Psoas muscle (tissue), 7 donors: ENCODE measurements at regions not wholly inside any gene's neighbourhood (a gene's known extent, or its start where the extent isn't known, plus 50 kb on each side); places are given as distances from the start of the nearest gene placed in this dataset.
"Not testable (repeated sequence)": the region's sequence is repeated elsewhere in the genome, so short reads cannot be mapped to it uniquely, and the experiment has no call there.

ENCODE experiments used
- ATAC-seq, 4 donors: fragments of 200-7000 bp; cut with Tn5 transposase; one replicate each; pipeline ENCODE4 v1.9.1; 2020; ENCODE audit warnings: moderate library complexity in 3 of 4, mild to moderate bottlenecking in 2 of 4
- DNase-seq, 2 donors: peaks; one replicate each; pipeline ENCODE4 v3.0.0-alpha.2; 2020
- H3K27ac ChIP-seq: fragments of 200-600 bp; one replicate; pipeline ENCODE4 v1.8.0; 2022
- H3K27me3 ChIP-seq, 3 donors: fragments of 200-600 bp in 1 of 3; one replicate each; pipeline versions ENCODE4 v1.6.1 to v1.8.0; 2013 to 2022; ENCODE audit warnings: low read length in 2 of 3, mild to moderate bottlenecking in 2 of 3, moderate library complexity in 1 of 3; ENCODE audit not compliant: insufficient read depth in 3 of 3
- H3K36me3 ChIP-seq, 2 donors: fragments of 200-600 bp in 1 of 2; one replicate each; pipeline versions ENCODE4 v1.6.1 to v1.8.0; 2013 to 2022; ENCODE audit warnings: low read depth in 1 of 2, mild to moderate bottlenecking in 1 of 2, moderate library complexity in 1 of 2; ENCODE audit not compliant: insufficient read depth in 1 of 2
- H3K4me1 ChIP-seq: fragments of 200-600 bp; one replicate; pipeline ENCODE4 v1.8.0; 2022
- H3K4me3 ChIP-seq: fragments of 200-600 bp; one replicate; pipeline ENCODE4 v1.8.0; 2022; ENCODE audit warnings: mild to moderate bottlenecking
- H3K9me3 ChIP-seq: fragments of 200-600 bp; one replicate; pipeline ENCODE4 v1.8.0; 2022
- WGBS, 3 donors: extraction: QIAGEN DNeasy Blood & Tissue Kit; methylation state at CpG; one replicate each; pipeline versions ENCODE4 v1.1.6 to v1.1.7; 2013; 5-methylcytosine and 5-hydroxymethylcytosine counted together
- intact Hi-C, 2 donors: fragments of 100-400 bp; cut with DNase I; formaldehyde crosslinking; loops; one replicate each; pipeline versions ENCODE4 v1.11.0 to v1.14.2; 2022
- TF ChIP-seq, protein P1 (sequence below): fragments of 200-600 bp; IDR thresholded peaks from one replicate; pipeline ENCODE4 v1.8.0; 2022; ENCODE audit warnings: antibody characterized with exemption
- donor health status: healthy with polysubstance abuse.
- donor health status: DM: no; HTN: no; CAD: no; lungs with moderate emphysema.
- donor health status: Bipolar disorder and iron deficiency.
- donor health status: healthy.
- donor health status: DM: yes; HTN: yes; CAD: no.
- donor health status: DM: no; HTN: no; CAD: no.
- donor health status: DM: yes; HTN: yes; CAD: no.

DNA sequence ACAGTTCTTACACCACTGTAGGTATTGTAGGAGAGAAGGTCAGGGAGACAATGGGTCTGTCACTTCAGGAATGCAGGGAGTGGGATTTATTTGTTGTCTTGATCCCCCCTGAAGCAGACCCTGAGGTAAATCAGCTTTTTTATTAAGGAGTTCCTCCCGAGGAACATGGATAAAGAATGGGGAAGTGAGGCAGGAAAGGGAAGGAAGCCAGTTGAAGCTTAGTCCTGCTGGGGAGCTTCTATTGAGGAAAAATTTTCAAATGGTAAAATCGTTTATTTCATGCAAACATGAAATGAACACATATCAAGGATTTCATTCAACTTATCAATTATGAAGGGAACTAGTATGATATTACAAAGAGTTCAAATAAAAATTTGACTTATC lies 318.6 kb upstream of the PIK3R1 start:
- Histone ChIP-seq H3K4me1 (peaks cover 12% of the 10 kb centered on the region), H3K9me3 (no peaks in the 10 kb centered on the region), H3K36me3 (no peaks in the 10 kb centered on the region), H3K4me3 (no peak overlapping the region), H3K27me3 (no peaks in the 10 kb centered on the region), H3K27ac (no peak overlapping the region)
- intact Hi-C loops: no loop called here
- 56 to 69% (median 66%) methylated on average over 2 of the region's 2 CpGs for WGBS, 3 donors
- DNase-seq (no peak), ATAC-seq (no peak)
- TF ChIP-seq, protein P1, sequence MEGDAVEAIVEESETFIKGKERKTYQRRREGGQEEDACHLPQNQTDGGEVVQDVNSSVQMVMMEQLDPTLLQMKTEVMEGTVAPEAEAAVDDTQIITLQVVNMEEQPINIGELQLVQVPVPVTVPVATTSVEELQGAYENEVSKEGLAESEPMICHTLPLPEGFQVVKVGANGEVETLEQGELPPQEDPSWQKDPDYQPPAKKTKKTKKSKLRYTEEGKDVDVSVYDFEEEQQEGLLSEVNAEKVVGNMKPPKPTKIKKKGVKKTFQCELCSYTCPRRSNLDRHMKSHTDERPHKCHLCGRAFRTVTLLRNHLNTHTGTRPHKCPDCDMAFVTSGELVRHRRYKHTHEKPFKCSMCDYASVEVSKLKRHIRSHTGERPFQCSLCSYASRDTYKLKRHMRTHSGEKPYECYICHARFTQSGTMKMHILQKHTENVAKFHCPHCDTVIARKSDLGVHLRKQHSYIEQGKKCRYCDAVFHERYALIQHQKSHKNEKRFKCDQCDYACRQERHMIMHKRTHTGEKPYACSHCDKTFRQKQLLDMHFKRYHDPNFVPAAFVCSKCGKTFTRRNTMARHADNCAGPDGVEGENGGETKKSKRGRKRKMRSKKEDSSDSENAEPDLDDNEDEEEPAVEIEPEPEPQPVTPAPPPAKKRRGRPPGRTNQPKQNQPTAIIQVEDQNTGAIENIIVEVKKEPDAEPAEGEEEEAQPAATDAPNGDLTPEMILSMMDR: no peak

DNA sequence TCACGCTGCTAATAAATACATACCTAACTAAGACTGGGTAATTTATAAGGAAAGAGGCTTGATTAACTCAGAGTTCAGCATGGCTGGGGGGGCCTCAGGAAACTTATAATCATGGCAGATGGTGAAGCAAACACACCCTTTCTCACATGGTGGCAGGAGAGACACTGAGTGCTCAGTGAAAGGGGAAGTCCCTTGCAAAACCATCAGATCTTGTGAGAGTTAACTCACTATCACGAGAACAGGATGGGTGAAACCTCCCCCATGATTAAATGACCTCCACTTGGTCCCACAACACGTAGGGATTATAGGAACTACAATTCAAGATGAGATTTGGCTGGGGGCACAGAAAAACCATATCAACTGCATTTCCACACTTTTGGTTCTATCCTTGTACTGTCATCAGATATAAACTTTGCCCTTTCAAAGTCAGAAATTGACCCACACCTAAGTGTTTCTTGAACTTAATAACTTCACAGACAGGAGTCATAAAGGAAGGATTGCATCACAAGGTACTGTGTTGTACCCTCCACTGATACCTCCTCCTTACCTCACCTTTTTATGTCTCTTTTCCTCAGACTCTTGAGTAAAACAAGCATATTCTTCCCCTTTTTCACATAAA lies 319.1 kb upstream of the PIK3R1 start:
- Histone ChIP-seq H3K9me3 (no peaks in the 10 kb centered on the region), H3K4me1 (peaks cover 12% of the 10 kb centered on the region), H3K27ac (no peak overlapping the region), H3K27me3 (no peaks in the 10 kb centered on the region), H3K36me3 (no peaks in the 10 kb centered on the region), H3K4me3 (no peak overlapping the region)
- TF ChIP-seq, protein P1: no peak
- no peak for DNase-seq
- no peak for ATAC-seq
- intact Hi-C loops: no loop called here
- WGBS, 3 donors: 88 to 93% (median 90%) methylated on average over 3 of the region's 3 CpGs

DNA sequence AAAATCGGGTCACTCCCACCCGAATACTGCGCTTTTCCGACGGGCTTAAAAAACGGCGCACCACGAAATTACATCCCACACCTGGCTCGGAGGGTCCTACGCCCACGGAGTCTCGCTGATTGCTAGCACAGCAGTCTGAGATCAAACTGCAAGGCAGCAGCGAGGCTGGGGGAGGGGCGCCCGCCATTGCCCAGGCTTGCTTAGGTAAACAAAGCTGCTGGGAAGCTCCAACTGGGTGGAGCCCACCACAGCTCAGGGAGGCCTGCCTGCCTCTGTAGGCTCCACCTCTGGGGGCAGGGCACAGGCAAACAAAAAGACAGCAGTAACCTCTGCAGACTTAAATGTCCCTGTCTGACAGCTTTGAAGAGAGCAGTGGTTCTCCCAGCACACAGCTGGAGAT lies 325.7 kb upstream of the PIK3R1 start:
- H3K4me3 ChIP-seq, intact Hi-C loops, H3K9me3 ChIP-seq, DNase-seq, H3K4me1 ChIP-seq, ATAC-seq, H3K27me3 ChIP-seq, H3K27ac ChIP-seq, H3K36me3 ChIP-seq: not testable (repeated sequence)
- 83 to 90% (median 90%) methylated on average over 7 to 15 of the region's 15 CpGs for WGBS, 3 donors

DNA sequence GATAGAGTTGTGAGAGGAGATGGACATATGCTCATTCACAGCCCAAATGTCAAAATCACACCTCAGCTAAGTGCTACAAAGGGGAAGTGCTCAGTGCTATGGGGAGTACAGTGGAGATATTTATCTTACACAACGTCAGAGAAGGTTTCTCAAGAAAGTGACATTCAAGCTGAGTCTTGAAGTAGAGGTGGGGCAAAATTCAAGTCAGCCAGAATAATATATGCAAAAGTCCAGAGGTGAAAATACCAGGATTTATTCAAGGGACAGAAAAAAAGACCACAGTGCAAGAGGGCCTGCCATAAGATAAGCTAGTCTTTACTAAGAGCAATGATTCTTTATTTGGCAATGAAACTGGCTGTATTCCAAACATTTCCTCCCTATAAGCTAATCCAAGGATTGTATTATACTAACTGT lies 327.8 kb upstream of the PIK3R1 start:
- no peak overlapping the region for H3K4me3 ChIP-seq
- WGBS, 3 donors: 71 to 87% (median 80%) methylated on average over 1 of the region's 1 CpG

DNA sequence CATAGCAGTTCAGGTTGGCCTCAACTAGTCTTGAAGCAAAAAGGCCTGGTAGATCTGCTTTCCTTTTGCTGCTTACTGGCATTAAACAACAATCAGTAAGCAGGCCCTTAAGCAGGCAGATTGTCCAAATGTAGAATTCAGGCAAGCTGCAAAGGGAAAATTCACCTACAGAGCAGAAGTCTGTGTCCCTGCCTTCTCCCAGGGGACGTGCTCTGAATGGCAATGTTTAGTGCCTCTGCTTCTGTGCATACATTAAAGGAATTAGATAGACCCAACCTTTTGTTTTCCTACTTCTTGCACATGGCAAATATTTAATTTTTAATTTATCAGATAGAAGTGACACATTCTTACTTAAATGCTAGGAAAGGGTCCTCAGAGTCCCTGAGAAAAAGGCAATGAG lies 328.8 kb upstream of the PIK3R1 start:
- ATAC-seq (no peak), DNase-seq (no peak)
- Histone ChIP-seq H3K4me1 (no peaks in the 10 kb centered on the region), H3K27ac (no peak overlapping the region), H3K27me3 (no peaks in the 10 kb centered on the region), H3K4me3 (no peak overlapping the region), H3K9me3 (no peaks in the 10 kb centered on the region), H3K36me3 (no peaks in the 10 kb centered on the region)
- WGBS, 3 donors: 95 to 100% (median 96%) methylated on average over 1 of the region's 1 CpG
- TF ChIP-seq, protein P1: no peak
- intact Hi-C loops: no loop called here

More for the DNA sequence above, 327.8 kb upstream of the PIK3R1 start:
- ATAC-seq: no peak
- TF ChIP-seq, protein P1: no peak
- no peaks in the 10 kb centered on the region for H3K36me3 ChIP-seq
- H3K27me3 ChIP-seq: no peaks in the 10 kb centered on the region
- DNase-seq: no peak
- intact Hi-C loops: no loop called here
- no peak overlapping the region for H3K27ac ChIP-seq
- no peaks in the 10 kb centered on the region for H3K9me3 ChIP-seq
- no peaks in the 10 kb centered on the region for H3K4me1 ChIP-seq
